ENCODE measurements at regions not wholly inside any gene's neighbourhood (a gene's known extent, or its start where the extent isn't known, plus 50 kb on each side); places are given as distances from the start of the nearest gene placed in this dataset.

DNA sequence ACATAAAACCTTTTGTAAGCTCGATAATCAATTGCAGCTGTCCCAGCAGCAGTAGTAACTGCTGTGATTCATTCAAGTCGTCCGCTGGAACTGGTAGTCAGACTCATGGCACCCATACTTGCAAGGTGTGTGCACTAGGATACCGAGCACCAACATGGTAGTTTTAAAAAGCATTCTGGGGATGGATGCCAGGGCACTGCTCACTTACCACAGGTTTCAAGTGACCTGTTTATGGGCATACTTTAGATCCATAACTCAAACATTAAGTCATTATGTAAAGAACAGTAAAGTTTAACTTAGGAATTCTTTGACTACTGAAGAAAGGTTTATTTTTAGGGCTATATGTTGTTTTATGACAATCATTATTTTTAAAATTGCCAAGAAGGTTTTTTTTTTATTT, 2277.6 kb downstream of the MAT2B start:
- DNase-seq (ENCODE audit: low read depth in 2 of 2), result no peak

DNA sequence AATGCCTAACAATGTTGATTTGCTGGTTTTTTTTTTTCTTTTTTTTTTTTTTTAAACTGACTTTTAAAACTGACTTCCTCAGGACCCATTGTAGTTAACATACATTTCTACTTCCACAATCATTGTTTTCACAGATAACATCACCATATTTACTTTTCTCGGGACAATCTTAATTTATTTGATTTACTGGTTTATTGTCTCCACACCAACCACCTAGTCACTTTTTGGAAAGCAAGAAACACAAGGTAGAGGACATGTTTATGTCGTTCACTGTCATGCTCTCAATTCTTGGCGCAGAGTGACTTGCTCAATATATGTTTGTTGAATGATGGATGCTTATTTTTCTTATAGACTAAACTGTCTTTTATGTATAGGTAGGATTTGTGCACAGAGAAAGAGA, 2280.7 kb downstream of the MAT2B start:
- no peak for DNase-seq (ENCODE audit: low read depth in 2 of 2)

DNA sequence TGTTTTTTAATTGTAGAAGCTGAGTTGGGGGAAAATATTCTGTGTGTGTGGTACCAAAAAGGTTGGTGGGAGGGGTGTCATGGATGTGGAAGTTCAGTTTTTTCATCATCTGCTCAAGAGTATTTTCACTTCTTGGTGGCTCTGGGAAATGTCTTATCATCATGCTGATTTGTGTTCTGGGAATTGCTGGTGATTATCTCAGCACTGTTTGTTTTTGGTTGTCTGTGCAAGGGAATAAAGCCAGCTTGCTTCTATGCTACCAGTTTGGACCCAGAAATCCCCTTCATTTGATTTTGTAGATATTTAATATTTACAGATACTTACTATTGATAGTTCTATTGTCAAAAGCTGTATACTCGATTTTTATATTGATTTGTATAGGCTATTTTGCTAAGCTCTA, 2289.7 kb downstream of the MAT2B start:
- no peak for DNase-seq (ENCODE audit: low read depth in 2 of 2)

DNA sequence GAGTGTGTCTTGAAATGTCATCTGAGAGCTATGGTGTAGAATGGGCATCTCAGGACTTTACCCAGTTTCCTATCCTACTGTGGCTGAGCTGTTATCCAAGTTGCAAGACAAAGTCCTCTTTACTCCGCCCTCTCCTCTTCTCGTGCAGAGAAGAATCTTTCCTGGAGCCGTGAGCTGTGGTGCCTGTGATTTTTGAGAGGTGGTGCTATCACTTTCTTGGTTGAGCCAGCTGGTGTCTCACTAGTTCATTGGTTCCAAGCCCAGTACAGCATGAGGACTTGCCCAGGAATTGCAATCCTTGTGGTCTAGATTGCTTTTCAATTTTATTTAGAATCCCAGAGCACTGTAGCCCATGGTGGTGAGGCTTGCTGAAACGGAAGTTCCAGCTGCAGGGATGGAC, 2300.3 kb downstream of the MAT2B start:
- DNase-seq (ENCODE audit: low read depth in 2 of 2), result no peak

DNA sequence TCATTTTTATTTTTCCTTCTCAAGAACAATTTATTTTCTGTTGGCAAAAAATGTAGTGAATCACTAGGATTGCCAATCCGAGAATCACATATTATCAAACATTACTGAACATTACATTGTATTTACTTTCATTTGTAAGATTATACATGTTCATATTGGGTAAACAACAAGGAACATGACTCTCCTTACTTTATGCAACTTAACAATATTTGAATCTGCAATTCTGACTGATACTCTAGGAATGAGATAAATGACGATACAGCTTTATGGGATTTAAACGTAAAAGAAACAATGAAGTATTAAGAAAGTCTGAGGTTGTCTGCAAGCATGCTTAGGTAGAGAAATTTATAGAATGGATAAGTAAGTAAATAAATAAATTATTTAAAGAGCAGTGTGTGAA, 2302.9 kb downstream of the MAT2B start:
- DNase-seq (ENCODE audit: low read depth in 2 of 2), result no peak

DNA sequence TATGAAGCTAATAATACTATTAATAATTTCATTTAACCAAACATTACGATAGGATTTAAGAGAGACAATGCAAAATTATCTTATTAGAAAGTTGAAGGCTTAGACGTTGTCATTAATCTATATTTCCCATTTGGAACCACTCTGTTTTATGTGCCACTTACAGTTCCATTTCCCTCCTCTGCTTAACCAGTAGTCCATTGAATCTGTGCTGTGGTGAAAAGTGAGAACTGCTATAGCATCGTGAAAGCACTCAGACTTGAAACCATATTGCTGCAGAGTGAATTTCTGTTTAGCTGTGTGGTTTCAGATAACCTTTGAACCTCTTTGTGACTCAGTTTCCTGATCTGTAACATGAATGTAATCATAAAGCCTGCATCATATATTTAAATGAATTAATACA, 2304.5 kb downstream of the MAT2B start:
- no peak for DNase-seq (ENCODE audit: low read depth in 2 of 2)

DNA sequence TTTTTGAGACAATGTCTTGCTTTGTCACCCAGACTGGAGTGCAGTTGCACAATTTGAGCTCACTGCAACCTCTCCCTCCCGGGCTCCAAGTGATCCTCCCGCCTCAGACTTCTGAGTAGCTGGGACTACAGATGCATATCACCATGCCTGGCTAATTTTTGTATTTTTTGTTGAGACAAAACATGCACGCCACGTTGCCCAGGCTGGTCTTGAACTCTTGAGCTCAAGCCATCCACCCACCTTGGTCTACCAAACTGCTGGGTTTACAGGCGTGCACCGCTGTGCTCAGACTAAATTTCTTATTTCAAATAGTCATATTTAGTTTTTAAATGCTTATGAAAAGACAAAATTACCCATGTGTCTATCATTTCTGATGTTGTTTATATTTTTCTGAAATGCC, 2324.1 kb downstream of the MAT2B start:
- DNase-seq (ENCODE audit: low read depth in 2 of 2), result no peak

DNA sequence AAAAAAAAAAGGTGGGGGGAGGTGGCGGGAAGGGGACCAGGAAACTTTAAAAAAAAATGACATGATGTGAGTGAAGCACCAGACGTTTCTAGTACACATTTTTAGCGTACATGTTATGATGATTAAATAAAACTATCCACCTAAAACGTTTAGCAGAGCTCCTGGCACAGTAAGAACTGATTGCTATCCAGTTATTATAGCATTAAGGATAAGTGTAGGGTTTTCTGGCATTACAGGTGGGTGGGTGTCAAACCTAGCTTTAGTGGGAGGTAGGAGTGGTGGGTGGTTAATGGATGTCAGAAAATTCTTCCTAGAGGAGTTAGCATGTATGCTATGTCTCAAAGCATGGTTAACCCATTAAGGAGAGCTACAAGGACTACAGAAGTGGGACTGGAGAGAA, 2329.5 kb downstream of the MAT2B start:
- no peak for DNase-seq (ENCODE audit: low read depth in 2 of 2)

DNA sequence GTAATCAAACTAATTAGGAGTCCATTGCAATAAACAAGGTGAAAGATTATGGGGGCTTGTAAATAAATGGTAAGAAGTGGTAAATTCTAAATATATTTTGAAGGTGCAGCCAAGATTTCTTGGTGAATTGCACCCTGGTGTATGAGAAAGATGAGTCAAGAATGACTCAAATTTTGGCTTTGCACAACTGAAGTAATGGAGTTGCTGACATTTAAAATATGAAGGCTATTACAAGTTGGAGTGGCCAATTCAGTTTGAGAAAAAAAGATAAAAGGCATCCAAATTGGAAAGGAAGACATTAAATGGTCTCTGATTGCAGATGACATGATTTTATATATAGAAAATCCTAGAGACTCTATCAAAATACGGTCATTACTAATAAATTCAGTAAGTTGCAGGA, 2330.6 kb downstream of the MAT2B start:
- no peak for DNase-seq (ENCODE audit: low read depth in 2 of 2)

DNA sequence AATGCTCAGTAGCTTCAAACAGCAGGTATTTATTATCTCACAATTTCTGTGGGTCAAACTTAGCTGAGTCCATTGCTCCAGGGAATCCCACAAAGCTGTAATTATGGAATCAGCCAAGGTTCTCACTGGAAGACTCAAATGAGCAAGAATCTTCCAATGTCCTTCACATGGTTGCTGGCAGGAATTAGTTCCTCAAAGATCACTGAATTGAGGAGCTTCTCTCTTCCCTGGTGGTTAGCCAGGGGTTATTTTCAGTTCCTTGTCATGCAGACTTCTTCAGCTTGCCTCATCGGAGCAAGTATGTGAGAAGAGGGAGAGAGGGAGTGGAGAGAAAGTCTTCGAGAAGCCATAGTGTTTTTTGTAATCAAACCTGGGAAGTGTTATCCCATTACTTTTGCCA, 2331.9 kb downstream of the MAT2B start:
- no peak for DNase-seq (ENCODE audit: low read depth in 2 of 2)

DNA sequence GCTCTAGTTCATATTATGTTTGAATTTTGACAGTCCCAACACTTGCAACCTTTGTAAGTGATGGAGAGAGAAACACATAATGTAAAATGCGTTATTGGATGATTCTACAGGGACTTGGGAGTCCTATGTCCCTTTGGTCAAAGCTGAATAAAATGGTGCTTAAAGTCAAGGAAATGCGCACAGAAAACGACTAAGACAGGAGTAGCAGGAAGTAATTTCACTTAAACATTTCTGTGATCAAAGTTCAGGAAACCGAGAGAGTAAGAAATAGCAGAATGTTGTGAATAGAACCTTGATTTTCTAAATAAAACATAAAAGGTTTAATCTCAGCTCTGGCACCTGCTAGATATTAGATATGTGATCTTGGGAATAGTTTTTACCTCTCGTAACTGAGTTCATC, 2339.2 kb downstream of the MAT2B start:
- no peak for DNase-seq (ENCODE audit: low read depth in 2 of 2)

DNA sequence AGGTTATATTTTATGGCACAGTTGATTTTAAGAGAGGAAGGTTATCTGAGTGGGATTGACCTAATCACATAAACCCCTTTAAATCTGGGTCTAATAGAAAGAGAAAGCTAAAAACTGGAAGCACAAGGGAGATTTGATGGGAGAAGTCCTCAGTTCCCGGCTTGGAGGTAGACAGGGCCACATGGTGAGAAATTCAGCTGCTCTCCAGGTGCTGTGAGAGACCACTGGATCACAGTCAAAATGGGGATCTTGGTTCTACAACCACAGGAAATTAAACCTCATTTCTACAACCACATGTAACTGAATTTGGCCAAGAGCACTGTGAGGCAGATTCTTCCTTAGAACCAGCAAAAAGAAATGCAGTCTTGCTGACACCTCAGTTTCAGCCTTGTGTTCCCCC, 2352.7 kb downstream of the MAT2B start:
- DNase-seq (ENCODE audit: low read depth in 2 of 2), result no peak

DNA sequence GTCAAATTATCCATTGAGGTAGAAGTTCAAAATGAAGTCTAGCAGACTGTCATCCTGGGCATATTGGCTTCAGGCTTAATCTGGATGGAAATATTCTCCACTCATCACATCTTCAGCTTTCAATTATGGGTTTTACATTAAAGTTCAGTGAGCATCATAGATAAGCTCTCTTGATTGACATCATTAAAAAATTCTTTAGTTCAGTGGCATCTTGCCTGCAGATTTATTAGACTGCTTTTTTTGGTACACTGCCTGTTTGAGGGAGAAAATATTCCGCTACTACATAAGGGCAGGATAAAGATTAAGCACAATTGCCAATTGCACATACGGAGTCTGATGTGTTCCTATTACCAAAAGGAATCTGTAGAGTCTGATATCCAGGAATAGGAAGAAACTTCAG, 2353.8 kb downstream of the MAT2B start:
- DNase-seq (ENCODE audit: low read depth in 2 of 2), result no peak

DNA sequence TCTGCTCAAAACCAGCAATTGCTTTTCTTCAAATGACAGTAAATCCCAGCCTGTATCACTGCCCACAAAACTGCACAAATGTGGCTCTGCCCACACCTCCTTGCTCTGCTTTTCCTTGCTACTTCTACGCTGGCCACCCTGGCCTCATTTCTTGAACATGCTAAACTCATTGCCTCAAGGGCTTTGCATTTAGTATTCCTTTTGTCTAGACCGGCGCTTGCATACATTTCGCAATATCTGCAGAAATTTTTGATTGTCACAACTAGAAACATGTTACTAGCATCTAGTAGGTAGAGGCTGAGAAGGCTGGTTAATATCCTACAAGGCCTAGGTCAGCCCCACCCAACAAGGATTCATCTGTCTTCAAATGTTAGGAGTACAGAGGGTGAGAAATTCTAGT, 2357.8 kb downstream of the MAT2B start:
- no peak for DNase-seq (ENCODE audit: low read depth in 2 of 2)

DNA sequence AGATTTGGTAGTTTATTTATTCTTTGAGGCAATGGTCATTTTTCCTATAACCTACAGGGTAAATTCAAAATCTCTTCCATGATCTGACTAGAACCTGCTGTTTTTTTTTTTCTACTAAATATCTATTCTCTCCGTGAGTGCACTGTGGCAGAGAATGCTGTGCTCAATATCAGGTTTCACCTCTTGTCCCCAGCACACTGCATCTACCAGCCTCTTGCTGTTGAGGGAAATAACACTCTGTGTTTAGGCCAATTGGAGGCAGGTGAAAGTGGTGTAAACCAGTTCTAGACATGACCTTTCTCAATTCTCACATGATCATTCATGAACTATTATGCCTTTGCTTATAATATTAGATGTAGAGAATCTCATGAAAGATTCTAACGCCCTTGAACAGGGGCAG, 2365.9 kb downstream of the MAT2B start:
- DNase-seq (ENCODE audit: low read depth in 2 of 2), result no peak

DNA sequence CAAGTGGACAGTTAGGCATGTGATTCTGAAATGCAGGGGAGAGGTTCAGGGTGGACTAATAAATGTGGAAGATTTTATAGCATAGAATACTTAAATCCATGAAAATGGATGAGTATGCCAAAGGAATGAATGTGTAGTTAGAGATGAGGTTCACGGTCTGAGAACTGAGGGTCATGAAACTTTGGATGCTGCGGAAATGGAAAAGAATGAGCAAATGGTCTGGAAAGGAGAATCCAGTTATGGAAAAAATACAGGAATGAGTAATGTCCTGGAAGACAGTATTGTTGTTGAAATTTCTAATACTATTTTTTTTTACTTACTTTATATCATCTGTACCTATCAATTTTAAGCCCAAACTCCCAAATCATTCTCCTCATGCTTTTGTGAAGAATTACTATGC, 2369.4 kb downstream of the MAT2B start:
- DNase-seq (ENCODE audit: low read depth in 2 of 2), result no peak

DNA sequence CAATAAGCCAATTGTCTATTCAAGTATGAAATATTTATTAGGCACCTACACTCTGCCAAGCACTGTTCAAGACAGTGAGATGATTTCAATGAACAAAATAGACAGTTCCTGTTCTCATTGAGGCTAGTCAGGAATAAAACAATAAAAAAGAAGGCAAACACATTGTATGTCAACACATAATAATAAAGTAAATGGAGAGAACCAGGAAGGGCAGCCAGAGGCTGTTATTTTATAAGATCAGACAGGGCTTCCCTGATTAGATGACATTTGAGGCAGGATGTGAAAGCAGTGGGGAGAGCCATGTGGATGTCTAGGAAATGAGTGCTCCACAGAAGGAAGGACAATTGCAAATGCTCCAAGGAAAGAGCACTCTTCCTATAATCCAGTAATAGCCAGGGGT, 2371.1 kb downstream of the MAT2B start:
- DNase-seq (ENCODE audit: low read depth in 2 of 2), result no peak

DNA sequence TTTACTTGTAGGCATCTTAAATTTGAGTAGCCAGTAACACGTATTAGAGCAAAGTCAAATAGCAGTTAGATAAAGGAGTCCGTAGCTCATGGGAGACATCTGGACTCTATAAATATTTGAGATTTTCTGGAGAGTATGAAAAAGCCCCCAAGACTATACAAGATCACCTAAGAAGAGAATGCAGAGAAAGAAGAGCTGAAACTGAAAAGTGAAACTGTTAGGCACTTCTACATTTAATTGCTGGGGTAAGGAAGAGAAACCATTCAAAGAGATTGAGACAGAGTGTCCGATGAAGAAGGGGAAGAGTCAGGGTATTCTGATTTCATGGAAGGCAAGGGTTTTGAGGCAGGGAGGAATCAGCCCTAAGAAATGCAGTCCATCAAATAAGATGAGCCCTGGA, 2372.1 kb downstream of the MAT2B start:
- no peak for DNase-seq (ENCODE audit: low read depth in 2 of 2)

DNA sequence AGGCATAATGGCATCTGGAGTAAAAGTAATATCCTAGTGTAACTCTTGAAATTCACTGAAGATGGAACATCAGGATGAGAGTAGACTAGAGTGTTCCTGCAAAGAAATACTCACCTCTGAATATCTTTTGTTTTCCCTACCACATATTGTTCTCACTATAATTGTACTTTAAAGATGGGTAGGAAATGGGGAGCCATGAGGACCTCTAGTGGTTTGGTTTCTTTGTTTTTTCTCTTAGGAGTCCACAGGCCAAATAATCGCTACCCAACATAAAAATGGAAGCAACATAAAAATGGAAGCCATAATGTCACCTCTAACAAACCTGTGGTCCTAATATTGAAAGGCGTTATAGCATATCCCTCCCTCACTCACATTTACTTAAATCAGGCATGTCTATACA, 2375.8 kb downstream of the MAT2B start:
- no peak for DNase-seq (ENCODE audit: low read depth in 2 of 2)

DNA sequence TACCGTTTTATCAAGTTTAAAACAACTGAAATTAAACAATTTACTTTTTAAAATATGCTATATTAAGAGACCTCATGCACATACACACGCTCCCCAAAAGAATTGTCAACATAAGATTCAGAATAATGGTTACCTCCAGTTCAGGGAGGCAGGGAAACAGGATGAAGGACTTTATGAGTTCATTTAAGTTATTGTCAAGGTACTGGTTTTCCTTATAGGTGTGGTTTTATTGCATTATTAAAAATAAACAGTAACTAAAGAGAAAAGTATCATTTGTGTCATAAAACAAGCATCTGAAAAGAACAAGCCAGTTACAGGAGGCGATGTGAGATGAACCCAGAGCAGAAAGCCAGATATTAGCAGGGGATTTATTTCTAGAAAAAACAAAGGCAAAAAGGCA, 2376.7 kb downstream of the MAT2B start:
- DNase-seq (ENCODE audit: low read depth in 2 of 2), result no peak

DNA sequence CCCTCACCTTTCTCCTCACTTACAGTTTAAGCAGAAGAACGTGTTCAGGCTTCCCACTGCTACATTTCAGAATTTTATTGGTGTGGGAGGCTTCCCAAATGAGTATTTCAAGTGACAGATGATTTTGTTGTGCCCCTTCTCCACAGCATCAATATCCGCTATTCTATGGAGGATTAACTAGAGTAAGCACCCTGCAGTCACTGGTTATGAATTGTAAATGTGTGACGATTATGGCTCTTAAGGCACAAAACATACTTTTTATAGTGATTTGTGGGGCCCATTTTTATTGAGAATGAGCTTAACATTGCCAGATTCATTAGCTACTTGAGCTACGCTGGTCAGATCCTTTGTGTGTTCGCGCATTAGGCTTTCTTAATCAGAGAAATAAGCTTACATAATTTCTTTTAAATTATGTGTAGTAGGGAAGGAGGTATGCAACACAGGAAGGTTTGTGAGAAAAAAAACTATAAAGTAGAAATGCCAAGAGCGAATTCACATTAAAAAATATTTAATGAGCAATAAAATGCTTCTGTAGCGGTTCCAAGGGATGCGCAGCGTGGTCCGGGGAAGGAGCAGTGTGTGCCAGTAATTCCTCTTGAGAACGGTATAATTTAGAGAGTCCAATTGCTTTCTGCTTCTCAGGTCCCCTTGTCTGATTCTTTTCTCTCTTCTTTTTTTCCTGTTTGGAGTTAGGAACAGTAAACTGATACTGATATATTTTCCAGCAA, 2380.4 kb downstream of the MAT2B start:
- no peak for DNase-seq (ENCODE audit: low read depth in 2 of 2)

DNA sequence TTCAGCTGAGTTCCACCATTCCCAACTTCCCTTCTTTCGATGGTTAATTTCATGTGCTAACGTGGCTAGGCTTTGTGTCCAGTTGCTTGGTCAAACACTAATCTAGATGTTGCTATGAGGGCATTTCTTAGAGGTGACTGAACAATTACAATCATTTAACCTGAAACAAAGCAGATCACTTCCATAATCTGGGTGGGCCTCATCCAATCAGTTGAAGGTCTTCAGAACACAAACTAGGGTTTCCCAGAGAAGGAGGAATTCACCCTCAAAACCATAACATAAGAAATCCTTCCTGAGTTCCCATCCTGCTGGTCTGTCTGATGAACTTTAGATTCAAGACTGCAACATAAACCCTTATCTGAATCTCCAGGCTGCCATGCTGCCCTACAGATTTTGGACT, 2381.7 kb downstream of the MAT2B start:
- no peak for DNase-seq (ENCODE audit: low read depth in 2 of 2)

DNA sequence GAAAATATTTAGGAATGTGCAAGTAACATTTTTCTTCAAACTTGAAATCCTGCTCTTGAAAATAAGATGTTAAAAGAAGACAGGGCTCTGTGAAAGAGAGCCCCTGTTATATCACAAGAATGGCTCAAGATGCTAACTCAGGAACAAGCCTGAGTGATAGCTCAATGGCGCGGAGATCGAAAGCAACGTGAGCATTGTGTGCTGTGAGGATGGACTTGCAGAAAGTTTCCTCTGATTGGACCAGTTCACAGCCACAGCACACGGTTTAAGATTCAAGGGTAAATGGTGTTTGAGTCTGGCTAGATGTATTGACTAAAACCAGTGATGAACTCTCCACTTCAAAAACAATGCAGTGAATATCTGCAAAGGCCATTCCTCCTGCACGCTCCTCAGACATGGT, 2387.0 kb downstream of the MAT2B start:
- no peak for DNase-seq (ENCODE audit: low read depth in 2 of 2)

DNA sequence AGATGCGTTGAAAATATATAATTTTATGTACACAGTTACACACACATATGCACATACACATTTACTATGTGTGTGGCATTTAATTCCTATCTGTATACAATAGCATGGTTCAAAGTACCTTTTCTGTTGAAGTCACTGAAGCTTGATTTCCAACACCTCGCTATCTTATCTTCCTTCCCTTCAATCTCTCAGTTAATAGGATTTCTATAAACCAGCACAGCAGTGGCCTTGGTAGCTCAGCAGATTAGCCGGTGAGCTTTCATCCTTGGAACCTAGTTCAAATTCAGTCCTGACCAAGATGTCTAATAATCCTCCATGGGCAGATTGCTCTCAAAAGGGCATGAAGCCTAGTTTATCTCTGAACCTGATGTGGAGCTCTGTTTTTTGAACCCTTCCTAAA, 2389.5 kb downstream of the MAT2B start:
- DNase-seq (ENCODE audit: low read depth in 2 of 2), result no peak

DNA sequence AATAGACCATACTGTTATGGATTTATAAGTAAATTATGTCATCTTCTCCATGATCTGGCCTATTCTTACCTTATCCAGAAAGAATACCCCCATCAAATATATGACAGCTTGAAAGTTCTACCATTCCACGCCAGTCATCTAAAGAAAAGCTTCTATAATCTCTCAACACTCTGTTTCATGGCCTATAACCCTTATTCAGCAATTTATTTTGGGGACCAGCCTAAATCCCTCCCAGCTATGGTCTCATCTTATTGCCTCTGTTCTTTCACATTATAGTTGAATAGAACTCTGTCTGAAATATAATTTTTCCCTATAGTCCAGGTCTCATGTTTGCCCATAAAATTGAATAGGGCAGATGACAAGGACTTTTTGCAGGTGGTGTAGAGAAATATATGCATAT, 2387.6 kb upstream of the WWC1 start:
- no peak for DNase-seq (ENCODE audit: low read depth in 2 of 2)

All from activated CD4-positive, alpha-beta T cell treated with anti-CD3 and anti-CD28 coated beads for 24 hours (primary cell).